ENCODE measurements at regions not wholly inside any gene's neighbourhood (a gene's known extent, or its start where the extent isn't known, plus 50 kb on each side); places are given as distances from the start of the nearest gene placed in this dataset.

GRCh38 chr7:118011652-118012051, 138.4 kb upstream of the CTTNBP2 start:
- ChIA-PET POLR2A (no interaction called here), RAD21 (ENCODE audit: unreplicated experiment) (no interaction called here), SMC1A (ENCODE audit: uncharacterized antibody, unreplicated experiment) (interaction anchor here (1.7 kb wide), 1 partner anchor 20 kb away, joined by 4 read pairs; no protein-coding TSS in a partner anchor), CTCF (no interaction called here)
- in situ Hi-C loops (cut with MboI) (no loop called here), intact Hi-C loops (cut with micrococcal nuclease; ENCODE audit: unreplicated experiment) (no loop called here)
- no peaks in the 10 kb centered on the region for H4K20me1 ChIP-seq (ENCODE audit: control insufficient read depth, insufficient read depth)
- no peaks in the 10 kb centered on the region; a peak in 1 of 4 replicates for H3K27me3 ChIP-seq (replicated peaks in 1 of 2; ENCODE audit: control insufficient read depth in 2 of 2, insufficient read depth in 2 of 2, low read length in 1 of 2)
- no peaks in the 10 kb centered on the region for H3K79me2 ChIP-seq (ENCODE audit: control insufficient read depth, insufficient read depth, low read length)
- H3K4me3 ChIP-seq = no peak overlapping the region
- H3K36me3 ChIP-seq (ENCODE audit: control insufficient read depth in 2 of 2, insufficient read depth in 2 of 2, low read length in 1 of 2) = no peaks in the 10 kb centered on the region
- no peak overlapping the region for H3K4me2 ChIP-seq (ENCODE audit: control insufficient read depth, insufficient read depth)
- no peak overlapping the region for H3K9ac ChIP-seq (ENCODE audit: control insufficient read depth, insufficient read depth, low read length)
- no peaks in the 10 kb centered on the region for H3K4me1 ChIP-seq (ENCODE audit: control insufficient read depth, insufficient read depth, low read length)
- 84% methylated on average over 3 of the region's 3 CpGs for whole genome bisulfite sequencing (ENCODE audit: insufficient coverage, insufficient replicate concordance, low lambda C conversion rate, missing lambda C conversion rate)
- no TSS peak for BruUV-seq (replicated peaks)
- FAIRE-seq = no peak
- no peak overlapping the region for H2AFZ ChIP-seq (ENCODE audit: control insufficient read depth, low read depth, low read length)
- no peaks in the 10 kb centered on the region; the same call in 2 of the 3 replicates for H3K9me3 ChIP-seq (replicated peaks; ENCODE audit: control insufficient read depth, insufficient read depth, low read length)
- ATAC-seq = no peak
- no peak for DNase-seq (ENCODE audit: low read depth, low spot score)
- no peak overlapping the region for H3K27ac ChIP-seq (ENCODE audit: control insufficient read depth, insufficient read depth)
- TF ChIP-seq HSF1 (IDR thresholded peaks at IDR 0.05; ENCODE audit: low read depth, low read length) (no peak), CHD2 (IDR thresholded peaks at IDR 0.05; ENCODE audit: borderline replicate concordance, low read depth, low read length) (no peak), MEF2A (IDR thresholded peaks at IDR 0.05; ENCODE audit: insufficient read depth, low read depth, low read length) (no peak), ZNF592 (IDR thresholded peaks at IDR 0.05) (no peak), TBL1XR1 (IDR thresholded peaks at IDR 0.05; ENCODE audit: low read depth, low read length) (no peak), BMI1 (IDR thresholded peaks at IDR 0.05; ENCODE audit: borderline replicate concordance) (no peak), KLF5 (IDR thresholded peaks at IDR 0.05; ENCODE audit: partially characterized antibody) (no peak), YY1 (IDR thresholded peaks at IDR 0.05; ENCODE audit: low read depth, low read length) (no peak), E2F4 (IDR thresholded peaks at IDR 0.05; ENCODE audit: low read depth, low read length) (no peak), IKZF2 (IDR thresholded peaks at IDR 0.05) (no peak), JUND (IDR thresholded peaks at IDR 0.05; ENCODE audit: low read depth, low read length) (no peak), PKNOX1 (IDR thresholded peaks at IDR 0.05) (no peak), NFXL1 (IDR thresholded peaks at IDR 0.05; ENCODE audit: borderline replicate concordance) (no peak), ELK1 (IDR thresholded peaks at IDR 0.05; ENCODE audit: low read depth, low read length) (no peak), NR2F1 (conservative IDR thresholded peaks at IDR 0.05) (no peak), SREBF1 (IDR thresholded peaks at IDR 0.05; ENCODE audit: low read length) (no peak)
